Stomach (tissue), 4 donors: ENCODE measurements at regions not wholly inside any gene's neighbourhood (a gene's known extent, or its start where the extent isn't known, plus 50 kb on each side); places are given as distances from the start of the nearest gene placed in this dataset.

Experiments
- CTCF ChIP-seq, 7 experiments: fragments of 450-650 bp in 4 of 7; fragments of 200-600 bp in 3 of 7; sonication (generic) in 3 of 7; IDR thresholded peaks; one replicate each; pipeline ENCODE4 v1.5.1; 2016 to 2019; ENCODE audit warnings: antibody characterized with exemption in 7 of 7, control low read depth in 2 of 7, mild to moderate bottlenecking in 1 of 7
- EP300 ChIP-seq: sonication (generic); formaldehyde crosslinking; IDR thresholded peaks from one replicate; pipeline ENCODE4 v1.6.1; 2017; ENCODE audit warnings: antibody characterized with exemption
- POLR2A ChIP-seq, 4 donors: fragments of 450-650 bp; IDR thresholded peaks; one replicate each; pipeline ENCODE4 v1.6.1; 2016; ENCODE audit warnings: antibody characterized with exemption in 4 of 4, control low read depth in 2 of 4, mild to moderate bottlenecking in 1 of 4, moderate library complexity in 1 of 4
- POLR2AphosphoS5 ChIP-seq, 3 donors: sonication (generic); formaldehyde crosslinking; IDR thresholded peaks; one replicate each; pipeline ENCODE4 v1.6.1; 2016; ENCODE audit warnings: antibody characterized with exemption in 3 of 3

- TF ChIP-seq CTCF (IDR thresholded peaks at IDR 0.05) (no peak), POLR2A (IDR thresholded peaks at IDR 0.05) (no peak), POLR2AphosphoS5 (IDR thresholded peaks at IDR 0.05) (no peak), EP300 (no peak)
Observed at GRCh38 chr1:58855274-58856165, 71.7 kb upstream of the JUN start.
